Gastroesophageal sphincter (tissue), 4 donors: ENCODE measurements at regions not wholly inside any gene's neighbourhood (a gene's known extent, or its start where the extent isn't known, plus 50 kb on each side); places are given as distances from the start of the nearest gene placed in this dataset.

Source experiments
- ATAC-seq: fragments of 150-250 bp; one replicate; pipeline ENCODE4 v1.9.1; 2016; ENCODE audit warnings: mild to moderate bottlenecking, moderate library complexity
- H3K27ac ChIP-seq, 4 donors: fragments of 200-600 bp; sonication (generic) in 3 of 4; 1 replicate in 3 of 4; 2 replicates in 1 of 4; pipeline ENCODE4 v1.5.1; 2016 to 2019
- H3K27me3 ChIP-seq: fragments of 200-600 bp; sonication (generic); one replicate; pipeline ENCODE4 v1.5.1; 2019
- H3K36me3 ChIP-seq, 2 donors: fragments of 200-600 bp; sonication (generic); one replicate each; pipeline ENCODE4 v1.5.1; 2019; ENCODE audit warnings: control low read depth in 1 of 2
- H3K4me1 ChIP-seq, 3 donors: fragments of 200-600 bp; sonication (generic); 1 replicate in 2 of 3; 2 replicates in 1 of 3; pipeline ENCODE4 v1.5.1; 2016 to 2019; ENCODE audit warnings: control low read depth in 2 of 3
- H3K4me3 ChIP-seq, 2 donors: fragments of 200-600 bp; sonication (generic); one replicate each; pipeline ENCODE4 v1.5.1; 2019; ENCODE audit warnings: mild to moderate bottlenecking in 1 of 2, moderate library complexity in 1 of 2
- H3K9me3 ChIP-seq, 3 donors: fragments of 200-600 bp; sonication (generic); one replicate each; pipeline ENCODE4 v1.5.1; 2017 to 2019; ENCODE audit warnings: control low read depth in 2 of 3
- CTCF ChIP-seq, 4 experiments: fragments of 200-600 bp in 2 of 4; fragments of 450-650 bp in 2 of 4; sonication (generic) in 1 of 4; IDR thresholded peaks; one replicate each; pipeline ENCODE4 v1.5.1; 2017 to 2019; ENCODE audit warnings: antibody characterized with exemption in 4 of 4, mild to moderate bottlenecking in 2 of 4, moderate library complexity in 2 of 4
- EP300 ChIP-seq: sonication (generic); formaldehyde crosslinking; IDR thresholded peaks from one replicate; pipeline ENCODE4 v1.6.1; 2017; ENCODE audit warnings: antibody characterized with exemption, mild to moderate bottlenecking
- POLR2A ChIP-seq, 2 donors: fragments of 450-650 bp; IDR thresholded peaks; one replicate each; pipeline ENCODE4 v1.6.1; 2017; ENCODE audit warnings: antibody characterized with exemption in 2 of 2, mild to moderate bottlenecking in 2 of 2, moderate library complexity in 1 of 2
- POLR2AphosphoS5 ChIP-seq: sonication (generic); formaldehyde crosslinking; IDR thresholded peaks from one replicate; pipeline ENCODE4 v1.6.1; 2017; ENCODE audit warnings: antibody characterized with exemption
- WGBS, 2 donors: methylation state at CpG; one replicate each; pipeline ENCODE4 v1.1.5; 2018; ENCODE audit warnings: low coverage in 1 of 2; 5-methylcytosine and 5-hydroxymethylcytosine counted together

- Histone ChIP-seq H3K27me3 (peaks cover 75% of the 10 kb centered on the region), H3K4me1 (no peaks in the 10 kb centered on the region), H3K36me3 (no peaks in the 10 kb centered on the region), H3K27ac (no peak overlapping the region), H3K9me3 (peaks cover 0 to 11% (median 0%) of the 10 kb centered on the region in 3 donors), H3K4me3 (no peak overlapping the region)
- TF ChIP-seq POLR2A (IDR thresholded peaks at IDR 0.05) (no peak), POLR2AphosphoS5 (no peak), EP300 (no peak), CTCF (IDR thresholded peaks at IDR 0.05) (no peak)
- 45 to 83% methylated on average over 1 to 3 of the region's 13 CpGs for WGBS, 2 donors
- ATAC-seq: no peak
Observed at GRCh38 chr22:49619301-49619700, 208.4 kb downstream of the BRD1 start.

GRCh38 chr22:49618677-49618953 lies 209.1 kb downstream of the BRD1 start:
- H3K27me3 ChIP-seq: peaks cover 76% of the 10 kb centered on the region
- WGBS, 2 donors: 54 to 64% methylated on average over 7 to 8 of the region's 8 CpGs
- no peaks in the 10 kb centered on the region for H3K36me3 ChIP-seq
- H3K27ac ChIP-seq: no peak overlapping the region
- no peak for ATAC-seq
- H3K9me3 ChIP-seq: peaks cover 0 to 18% (median 0%) of the 10 kb centered on the region in 3 donors
- no peak for TF ChIP-seq POLR2A (IDR thresholded peaks at IDR 0.05)
- H3K4me1 ChIP-seq: no peaks in the 10 kb centered on the region
- H3K4me3 ChIP-seq: no peak overlapping the region

GRCh38 chr22:49617866-49618676 lies 209.6 kb downstream of the BRD1 start:
- no peak for ATAC-seq
- Histone ChIP-seq H3K27me3 (peaks cover 76% of the 10 kb centered on the region), H3K36me3 (no peaks in the 10 kb centered on the region), H3K9me3 (peaks cover 0 to 23% (median 0%) of the 10 kb centered on the region in 3 donors), H3K27ac (no peak overlapping the region), H3K4me1 (no peaks in the 10 kb centered on the region), H3K4me3 (no peak overlapping the region)
- 47 to 80% methylated on average over 1 to 2 of the region's 23 CpGs for WGBS, 2 donors
- TF ChIP-seq POLR2A (IDR thresholded peaks at IDR 0.05) (no peak), POLR2AphosphoS5 (no peak), EP300 (no peak), CTCF (IDR thresholded peaks at IDR 0.05) (no peak)

GRCh38 chr22:49617264-49617663 lies 210.4 kb downstream of the BRD1 start:
- Histone ChIP-seq H3K9me3 (peaks cover 0 to 31% (median 0%) of the 10 kb centered on the region in 3 donors), H3K27me3 (peaks cover 73% of the 10 kb centered on the region), H3K36me3 (no peaks in the 10 kb centered on the region), H3K4me1 (no peaks in the 10 kb centered on the region), H3K27ac (no peak overlapping the region), H3K4me3 (no peak overlapping the region)
- TF ChIP-seq EP300 (no peak), POLR2AphosphoS5 (no peak), CTCF (IDR thresholded peaks at IDR 0.05) (no peak), POLR2A (IDR thresholded peaks at IDR 0.05) (no peak)
- WGBS, 2 donors: 38 to 53% methylated on average over 1 to 2 of the region's 6 CpGs
- ATAC-seq: no peak

- no peaks in the 10 kb centered on the region for H3K36me3 ChIP-seq
- no peak overlapping the region for H3K27ac ChIP-seq
- peaks cover 66% of the 10 kb centered on the region for H3K27me3 ChIP-seq
- TF ChIP-seq CTCF (IDR thresholded peaks at IDR 0.05) (no peak), POLR2A (IDR thresholded peaks at IDR 0.05) (no peak), EP300 (no peak), POLR2AphosphoS5 (no peak)
- H3K4me1 ChIP-seq: no peaks in the 10 kb centered on the region
- ATAC-seq: no peak
- WGBS, 2 donors: 79 to 88% methylated on average over 6 to 17 of the region's 37 CpGs
- no peak overlapping the region for H3K4me3 ChIP-seq
- H3K9me3 ChIP-seq: peaks cover 0 to 31% (median 0%) of the 10 kb centered on the region in 3 donors
Observed at GRCh38 chr22:49616356-49617231, 211.1 kb downstream of the BRD1 start.
